ENCODE measurements at regions not wholly inside any gene's neighbourhood (a gene's known extent, or its start where the extent isn't known, plus 50 kb on each side); places are given as distances from the start of the nearest gene placed in this dataset.
"Not testable (repeated sequence)": the region's sequence is repeated elsewhere in the genome, so short reads cannot be mapped to it uniquely, and the experiment has no call there.

DNA sequence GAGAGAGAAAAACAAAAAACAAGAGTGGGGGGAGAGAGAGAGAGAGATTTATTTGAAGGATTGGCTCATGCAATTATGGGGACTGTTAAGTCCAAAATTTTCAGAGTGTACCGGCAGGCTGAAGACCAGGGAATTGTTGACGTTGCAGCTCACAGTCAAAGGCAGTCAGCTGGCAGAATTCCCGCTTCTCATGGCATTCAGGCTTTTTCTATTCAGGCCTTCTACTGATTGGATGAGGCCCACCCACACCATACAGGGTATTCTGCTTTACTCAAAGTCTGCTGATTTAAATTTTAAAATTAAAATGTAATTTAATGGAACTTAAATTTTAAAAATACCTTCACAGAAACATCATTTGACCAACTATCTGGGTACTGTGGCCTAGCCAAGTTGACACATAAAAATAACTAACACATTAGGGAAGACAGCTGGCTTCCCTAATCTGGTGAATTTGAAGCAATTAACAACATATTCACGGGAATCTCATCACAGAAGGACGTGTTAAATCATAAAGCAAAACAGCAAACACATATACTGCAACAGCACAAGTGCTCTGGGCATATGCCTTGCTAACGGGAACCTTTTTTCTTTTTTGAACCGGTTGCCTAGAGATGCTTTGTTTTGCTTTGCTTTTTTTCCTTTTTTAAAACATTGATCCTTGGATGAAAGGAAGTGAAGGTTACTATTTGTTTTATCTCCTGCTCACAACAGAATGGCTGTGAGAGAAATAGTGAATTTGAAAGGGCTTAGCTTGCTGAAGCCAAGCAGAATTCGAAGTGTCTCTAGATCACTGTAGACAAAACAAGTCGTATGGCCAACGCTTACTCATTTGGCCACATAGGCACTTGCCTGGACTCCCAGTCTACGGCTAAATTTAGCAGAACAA is 505.1 kb downstream of the IRS2 start:
- Mint-ChIP-seq H3K36me3 (ENCODE audit: low read depth) (no peaks in the 10 kb centered on the region), H3K27ac (no peak overlapping the region), H3K4me1 (ENCODE audit: low read depth) (no peaks in the 10 kb centered on the region), H3K4me3 (no peak overlapping the region), H3K27me3 (peaks cover 7% of the 10 kb centered on the region), H3K9me3 (no peaks in the 10 kb centered on the region)

- H3K36me3 Mint-ChIP-seq (ENCODE audit: low read depth) = no peaks in the 10 kb centered on the region
Measured at GRCh38 chr13:109276261-109276660, 510.1 kb downstream of the IRS2 start.

GRCh38 chr13:109275852-109276251 is 510.5 kb downstream of the IRS2 start:
- Mint-ChIP-seq H3K27ac (no peak overlapping the region), H3K4me3 (no peak overlapping the region), H3K9me3 (no peaks in the 10 kb centered on the region), H3K27me3 (no peaks in the 10 kb centered on the region), H3K36me3 (ENCODE audit: low read depth) (no peaks in the 10 kb centered on the region), H3K4me1 (ENCODE audit: low read depth) (no peaks in the 10 kb centered on the region)

More at GRCh38 chr13:109276261-109276660, 510.1 kb downstream of the IRS2 start:
- Mint-ChIP-seq H3K27ac (no peak overlapping the region), H3K9me3 (no peaks in the 10 kb centered on the region), H3K4me3 (no peak overlapping the region), H3K4me1 (ENCODE audit: low read depth) (no peaks in the 10 kb centered on the region), H3K27me3 (no peaks in the 10 kb centered on the region)

DNA sequence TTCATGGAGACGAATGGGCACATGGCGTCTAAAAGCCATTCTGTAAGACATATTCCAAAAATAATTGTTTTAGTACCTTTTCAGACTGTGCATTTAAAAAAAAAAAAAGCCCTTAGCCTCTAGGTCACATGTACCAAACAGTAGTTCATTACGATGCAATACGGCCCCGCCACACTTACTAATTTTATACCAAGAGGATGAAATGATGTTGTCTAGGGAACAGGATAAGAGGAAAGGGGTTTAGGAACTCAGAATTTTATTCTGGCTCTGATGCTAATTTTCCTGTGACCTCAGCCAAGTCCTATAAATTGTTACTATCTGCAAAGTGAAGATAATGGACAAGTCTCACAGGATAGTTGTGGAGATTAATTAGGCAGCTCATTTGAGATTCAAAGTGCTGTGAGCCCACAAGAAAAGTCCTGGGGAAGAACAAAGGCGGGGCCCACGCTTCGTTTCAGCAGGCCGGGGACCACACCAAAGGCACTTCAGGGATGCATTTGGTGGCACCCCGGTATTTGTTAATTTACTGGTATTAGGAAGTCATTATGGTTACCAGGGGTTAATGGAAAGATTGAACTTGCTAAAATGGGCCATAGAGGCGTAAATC is 511.1 kb downstream of the IRS2 start:
- Mint-ChIP-seq H3K27ac (no peak overlapping the region), H3K27me3 (no peaks in the 10 kb centered on the region), H3K36me3 (ENCODE audit: low read depth) (no peaks in the 10 kb centered on the region), H3K4me3 (no peak overlapping the region), H3K4me1 (ENCODE audit: low read depth) (no peaks in the 10 kb centered on the region), H3K9me3 (no peaks in the 10 kb centered on the region)

GRCh38 chr13:109274188-109274821 is 512.1 kb downstream of the IRS2 start:
- no peaks in the 10 kb centered on the region for H3K27me3 Mint-ChIP-seq
- H3K4me3 Mint-ChIP-seq = no peak overlapping the region
- H3K36me3 Mint-ChIP-seq (ENCODE audit: low read depth) = no peaks in the 10 kb centered on the region
- H3K27ac Mint-ChIP-seq = no peak overlapping the region
- H3K4me1 Mint-ChIP-seq (ENCODE audit: low read depth) = no peaks in the 10 kb centered on the region
- H3K9me3 Mint-ChIP-seq = no peaks in the 10 kb centered on the region

DNA sequence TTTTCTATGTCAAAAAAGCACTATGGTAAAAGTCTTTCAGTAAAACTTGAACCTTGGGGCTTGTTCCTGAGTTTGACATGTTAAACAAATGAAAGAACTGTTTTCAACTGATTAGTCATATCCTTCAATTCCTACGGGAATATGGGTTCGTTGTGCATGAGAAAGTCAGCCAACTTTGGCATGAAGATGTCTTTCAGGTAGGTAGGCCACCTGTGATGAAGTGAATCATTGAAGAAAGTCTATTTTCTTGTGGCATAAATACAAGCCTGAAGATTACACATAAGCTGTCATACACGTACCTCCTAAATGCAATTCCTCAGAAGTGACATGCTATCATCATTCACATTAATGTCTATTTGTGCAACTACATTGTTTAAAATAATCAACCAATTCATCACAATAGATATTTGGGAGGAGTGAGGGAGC is 513.0 kb downstream of the IRS2 start:
- Mint-ChIP-seq H3K4me1 (ENCODE audit: low read depth) (no peaks in the 10 kb centered on the region), H3K36me3 (ENCODE audit: low read depth) (no peaks in the 10 kb centered on the region), H3K27ac (no peak overlapping the region), H3K9me3 (no peaks in the 10 kb centered on the region), H3K4me3 (no peak overlapping the region), H3K27me3 (no peaks in the 10 kb centered on the region)

- no peak overlapping the region for H3K27ac Mint-ChIP-seq
- H3K4me3 Mint-ChIP-seq = no peak overlapping the region
- no peaks in the 10 kb centered on the region for H3K4me1 Mint-ChIP-seq (ENCODE audit: low read depth)
- H3K9me3 Mint-ChIP-seq = no peaks in the 10 kb centered on the region
- H3K36me3 Mint-ChIP-seq (ENCODE audit: low read depth) = no peaks in the 10 kb centered on the region
- no peaks in the 10 kb centered on the region for H3K27me3 Mint-ChIP-seq
Measured at GRCh38 chr13:109272595-109273325, 513.6 kb downstream of the IRS2 start.

DNA sequence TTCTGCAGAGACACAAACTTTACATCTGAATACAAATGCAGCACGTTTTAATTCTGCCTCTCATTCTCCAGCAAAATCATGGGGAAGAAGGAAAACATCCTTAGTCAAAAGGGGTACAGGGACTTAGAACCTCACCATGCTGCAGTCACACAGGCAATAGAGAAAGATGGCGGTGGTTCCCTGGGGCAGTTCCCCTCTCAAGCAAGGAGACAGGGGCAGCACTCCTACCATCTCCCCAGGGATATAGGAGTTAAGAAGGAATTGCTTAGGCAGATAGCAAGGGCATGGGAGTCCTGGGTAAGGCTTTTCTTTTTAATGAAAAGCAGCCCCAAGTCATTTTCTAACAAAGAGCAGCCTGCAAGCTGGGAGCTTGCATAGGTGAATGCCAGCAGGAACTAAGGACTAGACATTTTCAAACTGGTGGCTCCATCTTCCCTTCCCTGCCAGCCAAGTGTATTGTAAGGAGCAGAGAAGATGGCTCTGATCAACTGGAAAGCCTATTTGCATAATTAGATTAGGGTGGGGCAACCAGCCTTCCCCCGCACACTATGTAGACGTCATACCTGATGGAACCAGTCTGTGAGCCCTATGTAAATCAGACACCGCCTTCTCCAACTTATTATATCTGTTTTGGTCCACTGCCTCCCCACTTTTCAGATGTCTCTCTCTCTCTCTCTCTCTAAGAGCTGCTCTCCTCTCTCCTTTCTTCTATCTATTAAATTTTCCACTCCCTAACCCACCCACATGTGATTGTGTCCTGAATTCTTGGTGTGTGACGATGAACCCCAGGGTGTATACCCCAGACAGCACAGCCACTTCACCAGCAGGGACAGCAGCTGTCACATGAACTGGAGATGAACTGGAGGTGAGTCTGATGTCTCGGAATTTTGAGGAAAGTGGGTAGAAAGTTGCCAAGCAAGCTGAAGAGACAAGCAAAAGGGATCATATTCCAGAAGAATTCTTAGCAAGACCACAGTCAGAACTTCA is 514.5 kb downstream of the IRS2 start:
- no peak overlapping the region for H3K27ac Mint-ChIP-seq
- no peaks in the 10 kb centered on the region for H3K36me3 Mint-ChIP-seq (ENCODE audit: low read depth)
- H3K4me3 Mint-ChIP-seq = no peak overlapping the region
- H3K27me3 Mint-ChIP-seq = no peaks in the 10 kb centered on the region
- H3K4me1 Mint-ChIP-seq (ENCODE audit: low read depth) = no peaks in the 10 kb centered on the region
- H3K9me3 Mint-ChIP-seq = no peaks in the 10 kb centered on the region

DNA sequence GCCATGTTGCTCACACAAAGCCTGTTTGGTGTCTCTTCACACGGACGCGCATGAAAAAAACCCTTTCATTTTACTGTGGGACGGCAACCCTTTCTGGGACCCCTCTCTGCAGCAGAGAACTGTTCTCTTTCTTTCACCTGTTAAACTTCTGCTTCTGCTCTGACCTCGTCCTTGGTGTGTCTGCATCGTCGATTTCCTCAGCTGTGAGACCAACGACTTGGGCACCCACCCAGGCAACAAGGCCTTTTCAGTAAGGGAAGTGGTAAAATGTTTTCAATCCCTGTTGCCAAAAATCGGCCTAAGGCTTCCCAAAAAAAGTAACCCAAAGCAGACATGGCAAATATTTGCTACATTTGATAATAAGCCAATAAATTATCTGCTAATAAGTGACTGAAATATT is 515.3 kb downstream of the IRS2 start:
- no peaks in the 10 kb centered on the region for H3K27me3 Mint-ChIP-seq
- no peaks in the 10 kb centered on the region for H3K9me3 Mint-ChIP-seq
- H3K4me3 Mint-ChIP-seq = no peak overlapping the region
- H3K36me3 Mint-ChIP-seq (ENCODE audit: low read depth) = no peaks in the 10 kb centered on the region
- H3K27ac Mint-ChIP-seq = no peak overlapping the region
- H3K4me1 Mint-ChIP-seq (ENCODE audit: low read depth) = no peaks in the 10 kb centered on the region

- H3K9me3 Mint-ChIP-seq; H3K4me3 Mint-ChIP-seq; H3K27ac Mint-ChIP-seq; H3K4me1 Mint-ChIP-seq (ENCODE audit: low read depth); H3K36me3 Mint-ChIP-seq (ENCODE audit: low read depth); H3K27me3 Mint-ChIP-seq: not testable (repeated sequence)
Measured at GRCh38 chr13:109269381-109269780, 517.0 kb downstream of the IRS2 start.

DNA sequence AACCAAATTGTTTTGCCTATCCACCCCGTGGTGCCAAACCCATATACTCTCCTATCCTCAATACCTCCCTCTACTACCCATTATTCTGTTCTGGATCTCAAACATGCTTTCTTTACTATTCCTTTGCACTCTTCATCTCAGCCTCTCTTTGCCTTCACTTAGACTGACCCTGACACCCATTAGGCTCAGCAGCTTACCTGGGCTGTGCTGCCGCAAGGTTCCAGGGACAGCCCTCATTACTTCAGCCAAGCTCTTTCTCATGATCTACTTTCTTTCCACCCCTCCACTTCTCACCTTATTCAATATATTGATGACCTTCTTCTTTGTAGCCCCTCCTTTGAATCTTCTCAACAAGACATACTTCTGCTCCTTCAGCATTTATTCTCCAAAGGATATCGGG is 517.9 kb downstream of the IRS2 start:
- not testable (repeated sequence) for H3K27me3 Mint-ChIP-seq; H3K27ac Mint-ChIP-seq; H3K4me3 Mint-ChIP-seq; H3K36me3 Mint-ChIP-seq (ENCODE audit: low read depth); H3K9me3 Mint-ChIP-seq; H3K4me1 Mint-ChIP-seq (ENCODE audit: low read depth)

- H3K36me3 Mint-ChIP-seq (ENCODE audit: low read depth); H3K27me3 Mint-ChIP-seq; H3K27ac Mint-ChIP-seq; H3K9me3 Mint-ChIP-seq; H3K4me1 Mint-ChIP-seq (ENCODE audit: low read depth); H3K4me3 Mint-ChIP-seq: not testable (repeated sequence)
Measured at GRCh38 chr13:109267400-109267799, 519.0 kb downstream of the IRS2 start.

- H3K27me3 Mint-ChIP-seq; H3K9me3 Mint-ChIP-seq; H3K36me3 Mint-ChIP-seq (ENCODE audit: low read depth); H3K4me1 Mint-ChIP-seq (ENCODE audit: low read depth); H3K4me3 Mint-ChIP-seq; H3K27ac Mint-ChIP-seq: not testable (repeated sequence)
Measured at GRCh38 chr13:109265438-109265742, 521.0 kb downstream of the IRS2 start.
